ENCODE measurements at regions not wholly inside any gene's neighbourhood (a gene's known extent, or its start where the extent isn't known, plus 50 kb on each side); places are given as distances from the start of the nearest gene placed in this dataset.
"Not testable (repeated sequence)": the region's sequence is repeated elsewhere in the genome, so short reads cannot be mapped to it uniquely, and the experiment has no call there.

GRCh38 chr12:46901464-46902205 lies 75.8 kb upstream of the SLC38A4 start:
- DNase-seq (ENCODE audit: insufficient read length, low spot score) (no peak), FAIRE-seq (no peak)
- no peak for TF ChIP-seq CTCF (IDR thresholded peaks at IDR 0.05; ENCODE audit: insufficient read depth, missing control alignments)

- TF ChIP-seq CTCF (IDR thresholded peaks at IDR 0.05; ENCODE audit: insufficient read depth, missing control alignments): no peak
- DNase-seq (ENCODE audit: insufficient read length, low spot score) (no peak), FAIRE-seq (no peak)
Observed at GRCh38 chr12:46903058-46903457, 77.3 kb upstream of the SLC38A4 start.

- no peak for DNase-seq (ENCODE audit: insufficient read length, low spot score)
- FAIRE-seq: no peak
- no peak for TF ChIP-seq CTCF (IDR thresholded peaks at IDR 0.05; ENCODE audit: insufficient read depth, missing control alignments)
Observed at GRCh38 chr12:46904406-46905238, 78.8 kb upstream of the SLC38A4 start.

- FAIRE-seq; DNase-seq (ENCODE audit: insufficient read length, low spot score): not testable (repeated sequence)
Observed at GRCh38 chr12:46905239-46905627, 79.4 kb upstream of the SLC38A4 start.

GRCh38 chr12:46907791-46908190 lies 82.0 kb upstream of the SLC38A4 start:
- FAIRE-seq (no peak), DNase-seq (ENCODE audit: insufficient read length, low spot score) (no peak)
- no peak for TF ChIP-seq CTCF (IDR thresholded peaks at IDR 0.05; ENCODE audit: insufficient read depth, missing control alignments)

- FAIRE-seq (no peak), DNase-seq (ENCODE audit: insufficient read length, low spot score) (no peak)
- TF ChIP-seq CTCF (IDR thresholded peaks at IDR 0.05; ENCODE audit: insufficient read depth, missing control alignments): no peak
Observed at GRCh38 chr12:46908236-46908935, 82.6 kb upstream of the SLC38A4 start.

- no peak for DNase-seq (ENCODE audit: insufficient read length, low spot score)
- no peak for FAIRE-seq
- TF ChIP-seq CTCF (IDR thresholded peaks at IDR 0.05; ENCODE audit: insufficient read depth, missing control alignments): no peak
Observed at GRCh38 chr12:46908936-46909635, 83.3 kb upstream of the SLC38A4 start.
